Neural progenitor cell (in vitro differentiated cells): ENCODE measurements at regions not wholly inside any gene's neighbourhood (a gene's known extent, or its start where the extent isn't known, plus 50 kb on each side); places are given as distances from the start of the nearest gene placed in this dataset.

ENCODE experiments used
- CTCF ChIP-seq: fragments of 200-600 bp; sonication (generic); IDR thresholded peaks from 2 replicates; pipeline ENCODE4 v1.5.1; 2017; ENCODE audit warnings: antibody characterized with exemption, mild to moderate bottlenecking
- EZH2 ChIP-seq: fragments of 200-600 bp; sonication (generic); IDR thresholded peaks from 2 replicates; pipeline ENCODE4 v1.6.1; 2017; ENCODE audit warnings: antibody characterized with exemption, mild to moderate bottlenecking, moderate library complexity
- EZH2phosphoT487 ChIP-seq: fragments of 200-600 bp; sonication (generic); IDR thresholded peaks from 2 replicates; pipeline ENCODE4 v1.6.1; 2017; ENCODE audit warnings: antibody characterized with exemption

DNA sequence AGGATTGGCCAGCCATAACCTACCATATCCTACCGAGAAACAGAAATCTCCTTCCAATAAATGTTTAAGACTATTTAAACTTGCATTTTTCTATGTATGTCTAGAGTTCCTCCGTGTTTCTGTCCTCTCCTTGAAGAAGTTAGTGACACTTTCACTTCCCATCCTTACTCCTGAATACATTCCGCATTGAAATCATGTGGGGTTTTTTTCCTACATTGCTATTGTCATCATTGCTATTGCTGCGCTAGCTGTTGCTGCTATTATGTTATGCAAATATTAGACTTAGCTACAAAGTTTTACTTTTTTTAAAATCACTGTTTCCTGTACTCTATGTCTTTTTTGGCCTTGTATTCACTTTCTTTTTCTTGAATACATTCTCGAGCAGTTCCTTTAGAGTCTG, 83.3 kb upstream of the NEK6 start:
- TF ChIP-seq CTCF (no peak), EZH2 (no peak), EZH2phosphoT487 (no peak)
